Keratinocyte (primary cell): ENCODE measurements at regions not wholly inside any gene's neighbourhood (a gene's known extent, or its start where the extent isn't known, plus 50 kb on each side); places are given as distances from the start of the nearest gene placed in this dataset.

Source experiments
- DNase-seq: peaks from one replicate; pipeline ENCODE4 v3.0.0-alpha.2; 2011; ENCODE audit warnings: low read depth, missing footprints, low spot score
- FAIRE-seq: peaks from 2 replicates; lab custom pipeline; 2011; peaks lifted over from hg19 to GRCh38; lab: Jason Lieb, UNC
- H2AFZ ChIP-seq: 2 replicates; pipeline ENCODE4 v1.6.0; 2012; ENCODE audit warnings: low read length, control low read depth, inconsistent platforms; ENCODE audit not compliant: control insufficient read depth
- H3K27ac ChIP-seq: 2 replicates; pipeline ENCODE4 v1.5.1; 2011; ENCODE audit warnings: low read length; ENCODE audit not compliant: control insufficient read depth, insufficient read depth
- H3K27me3 ChIP-seq: 3 replicates; pipeline ENCODE4 v1.6.0; 2011; ENCODE audit warnings: low read length; ENCODE audit not compliant: control insufficient read depth, insufficient read depth; ENCODE audit errors: extremely low read depth
- H3K36me3 ChIP-seq, 2 experiments: 2 replicates in 1 of 2; 3 replicates in 1 of 2; pipeline ENCODE4 v1.5.1; 2011; ENCODE audit warnings: low read length in 2 of 2, mild to moderate bottlenecking in 1 of 2; ENCODE audit not compliant: control insufficient read depth in 2 of 2, insufficient read depth in 2 of 2; ENCODE audit errors: extremely low read depth in 1 of 2
- H3K4me1 ChIP-seq: 3 replicates; pipeline ENCODE4 v1.5.1; 2011; ENCODE audit warnings: low read length; ENCODE audit not compliant: control insufficient read depth, insufficient read depth; ENCODE audit errors: extremely low read depth
- H3K4me2 ChIP-seq: 3 replicates; pipeline ENCODE4 v1.6.0; 2011; ENCODE audit warnings: low read depth, low read length; ENCODE audit not compliant: control insufficient read depth, insufficient read depth; ENCODE audit errors: extremely low read depth
- H3K4me3 ChIP-seq, 3 experiments: fragments of 200-600 bp in 1 of 3; sonication (generic) in 1 of 3; 2 replicates in 2 of 3; 3 replicates in 1 of 3; pipeline ENCODE4 v1.5.1; 2011 to 2016; ENCODE audit warnings: low read length in 3 of 3, mild to moderate bottlenecking in 3 of 3, control low read depth in 2 of 3, inconsistent platforms in 1 of 3, low read depth in 1 of 3, mixed read lengths in 1 of 3, mixed run types in 1 of 3, moderate library complexity in 1 of 3; ENCODE audit not compliant: control insufficient read depth in 2 of 3, insufficient read depth in 2 of 3; ENCODE audit errors: extremely low read depth in 1 of 3
- H3K79me2 ChIP-seq: 2 replicates; pipeline ENCODE4 v1.6.0; 2012; ENCODE audit warnings: low read length; ENCODE audit not compliant: control insufficient read depth, insufficient read depth
- H3K9ac ChIP-seq: 3 replicates; pipeline ENCODE4 v1.6.0; 2011; ENCODE audit warnings: low read length; ENCODE audit not compliant: control insufficient read depth, insufficient read depth; ENCODE audit errors: extremely low read depth
- H3K9me1 ChIP-seq: 3 replicates; pipeline ENCODE4 v1.6.0; 2011; ENCODE audit warnings: low read length; ENCODE audit not compliant: control insufficient read depth, insufficient read depth; ENCODE audit errors: extremely low read depth
- H3K9me3 ChIP-seq: 2 replicates; pipeline ENCODE4 v1.5.1; 2012; ENCODE audit warnings: low read depth, low read length; ENCODE audit not compliant: control insufficient read depth
- H4K20me1 ChIP-seq: 3 replicates; pipeline ENCODE4 v1.6.0; 2011; ENCODE audit warnings: low read length; ENCODE audit not compliant: control insufficient read depth, insufficient read depth; ENCODE audit errors: extremely low read depth
- CTCF ChIP-seq, 3 experiments: IDR thresholded peaks in 1 of 3; conservative IDR thresholded peaks in 1 of 3; optimal IDR thresholded peaks in 1 of 3; 2 replicates in 2 of 3; 3 replicates in 1 of 3; pipeline versions ENCODE3 to v1.5.1; 2011; ENCODE audit warnings: low read length in 3 of 3, mild to moderate bottlenecking in 3 of 3, moderate library complexity in 2 of 3, control low read depth in 1 of 3, inconsistent platforms in 1 of 3; ENCODE audit not compliant: insufficient read depth in 2 of 3; ENCODE audit errors: extremely low read depth in 1 of 3
- EZH2 ChIP-seq: IDR thresholded peaks from one replicate; pipeline ENCODE4 v1.6.1; 2012; ENCODE audit warnings: inconsistent platforms, mild to moderate bottlenecking, low read length, moderate library complexity
- dilution Hi-C: fragments of 300-500 bp; cut with MboI; formaldehyde crosslinking; loops from one replicate; pipeline ENCODE4 v1.7.0; 2020; ENCODE audit warnings: low sequenced_read_pairs; ENCODE audit not compliant: extremely low pct_ligation_motif_present

DNA sequence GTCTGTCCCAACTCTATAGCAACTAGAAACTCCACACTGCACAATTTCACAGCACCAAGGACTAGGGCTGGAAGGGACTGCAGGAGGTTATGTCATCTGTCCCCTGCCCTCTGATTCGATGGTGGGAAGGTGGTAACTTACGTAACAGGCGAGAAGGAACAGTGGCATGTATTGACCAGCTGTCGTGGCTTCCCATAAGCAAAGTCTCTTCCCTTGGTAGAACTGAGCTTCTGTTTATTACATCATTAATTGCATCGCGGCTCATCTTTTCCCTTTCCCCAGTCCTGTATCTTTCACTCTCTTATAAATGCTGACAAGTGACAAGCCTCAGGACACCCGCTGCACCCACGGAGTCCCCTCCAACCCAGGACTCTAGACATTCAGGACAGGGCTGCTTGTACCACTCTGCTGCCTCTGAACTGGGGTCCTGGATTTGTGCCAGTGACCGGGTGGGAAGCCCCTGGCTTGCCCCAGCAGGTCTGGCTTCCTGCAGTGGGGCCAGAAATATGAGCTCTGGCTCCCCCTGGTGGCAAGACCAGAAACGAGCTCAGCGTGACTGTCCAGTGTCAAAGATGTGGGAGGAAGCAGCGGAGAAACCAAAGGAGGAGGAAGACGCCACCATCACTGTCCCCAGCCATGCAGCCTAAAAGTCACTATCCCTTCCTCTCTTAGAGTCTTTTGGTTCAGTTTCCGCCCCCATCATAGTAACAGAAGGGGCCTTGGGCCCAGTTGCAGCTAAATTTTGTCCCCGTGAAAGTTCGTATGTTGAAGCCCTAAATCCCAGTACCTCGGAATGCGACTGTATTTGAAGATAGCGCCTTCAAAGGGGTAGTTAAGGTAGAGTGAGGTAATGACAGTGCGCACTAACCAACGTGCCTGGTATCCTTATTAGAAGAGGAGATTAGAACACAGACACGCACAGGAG is 84.5 kb downstream of the ISX start:
- H3K27me3 ChIP-seq, result no peaks in the 10 kb centered on the region
- H3K9me3 ChIP-seq, result no peaks in the 10 kb centered on the region
- no peak overlapping the region for H3K9ac ChIP-seq
- H4K20me1 ChIP-seq, result no peaks in the 10 kb centered on the region
- H2AFZ ChIP-seq, result no peak overlapping the region
- no peak for FAIRE-seq
- no peak overlapping the region for H3K27ac ChIP-seq
- H3K9me1 ChIP-seq, result no peaks in the 10 kb centered on the region
- H3K4me3 ChIP-seq, result no peak overlapping the region
- H3K36me3 ChIP-seq, result no peaks in the 10 kb centered on the region
- no peak for DNase-seq
- H3K4me1 ChIP-seq, result no peaks in the 10 kb centered on the region
- no peaks in the 10 kb centered on the region for H3K79me2 ChIP-seq
- H3K4me2 ChIP-seq, result no peak overlapping the region
- TF ChIP-seq CTCF (optimal IDR thresholded peaks at IDR 0.05 in 1 of 3, IDR thresholded peaks at IDR 0.05 in 1 of 3, conservative IDR thresholded peaks at IDR 0.05 in 1 of 3; ENCODE audit: extremely low read depth in 1 of 3, insufficient read depth in 2 of 3, low read length in 3 of 3) (peak; percentile 77 to 83 (median 79)), EZH2 (no peak)
- dilution Hi-C loops, result no loop called here

GRCh38 chr22:35152316-35152715 is 86.4 kb downstream of the ISX start:
- no peaks in the 10 kb centered on the region for H3K36me3 ChIP-seq
- H3K79me2 ChIP-seq, result no peaks in the 10 kb centered on the region
- H3K9me3 ChIP-seq, result no peaks in the 10 kb centered on the region
- no peaks in the 10 kb centered on the region for H3K9me1 ChIP-seq
- H3K27me3 ChIP-seq, result no peaks in the 10 kb centered on the region
- dilution Hi-C loops, result no loop called here
- H3K4me1 ChIP-seq, result no peaks in the 10 kb centered on the region
- no peak overlapping the region for H2AFZ ChIP-seq
- DNase-seq (no peak), FAIRE-seq (no peak)
- no peak overlapping the region for H3K9ac ChIP-seq
- H3K4me2 ChIP-seq, result no peak overlapping the region
- TF ChIP-seq EZH2, result no peak
- no peak for TF ChIP-seq CTCF (optimal IDR thresholded peaks at IDR 0.05 in 1 of 3, IDR thresholded peaks at IDR 0.05 in 1 of 3, conservative IDR thresholded peaks at IDR 0.05 in 1 of 3; ENCODE audit: extremely low read depth in 1 of 3, insufficient read depth in 2 of 3, low read length in 3 of 3)
- no peaks in the 10 kb centered on the region for H4K20me1 ChIP-seq
- H3K27ac ChIP-seq, result no peak overlapping the region
- H3K4me3 ChIP-seq, result no peak overlapping the region
